ENCODE measurements at regions not wholly inside any gene's neighbourhood (a gene's known extent, or its start where the extent isn't known, plus 50 kb on each side); places are given as distances from the start of the nearest gene placed in this dataset.

DNA sequence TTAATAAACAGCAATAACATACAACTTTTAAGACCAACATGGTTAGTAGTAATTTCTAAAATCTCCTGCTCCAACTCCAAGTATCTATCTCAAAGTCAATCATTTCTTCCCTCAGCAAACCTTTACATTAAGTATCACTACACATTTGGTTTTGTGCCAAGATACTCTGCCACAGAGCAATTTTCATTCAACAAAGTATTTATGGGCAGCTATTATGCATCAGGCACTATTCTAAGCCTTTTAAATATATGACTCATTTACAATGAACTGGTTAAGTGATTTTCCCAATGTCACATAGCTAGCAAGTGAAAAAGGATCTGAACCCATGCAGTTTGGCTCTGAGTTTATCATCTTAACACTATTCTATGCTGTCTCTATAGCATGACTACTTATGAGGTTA lies 264.3 kb downstream of the NOL4 start:
- H3K36me3 ChIP-seq, result no peaks in the 10 kb centered on the region
- intact Hi-C loops (cut with DNase I), result no loop called here
- TF ChIP-seq EP300 (IDR thresholded peaks at IDR 0.05), result no peak
- no peak for TF ChIP-seq POLR2AphosphoS5 (IDR thresholded peaks at IDR 0.05)
- no peak for TF ChIP-seq POLR2A (IDR thresholded peaks at IDR 0.05)
- TF ChIP-seq, protein P1, sequence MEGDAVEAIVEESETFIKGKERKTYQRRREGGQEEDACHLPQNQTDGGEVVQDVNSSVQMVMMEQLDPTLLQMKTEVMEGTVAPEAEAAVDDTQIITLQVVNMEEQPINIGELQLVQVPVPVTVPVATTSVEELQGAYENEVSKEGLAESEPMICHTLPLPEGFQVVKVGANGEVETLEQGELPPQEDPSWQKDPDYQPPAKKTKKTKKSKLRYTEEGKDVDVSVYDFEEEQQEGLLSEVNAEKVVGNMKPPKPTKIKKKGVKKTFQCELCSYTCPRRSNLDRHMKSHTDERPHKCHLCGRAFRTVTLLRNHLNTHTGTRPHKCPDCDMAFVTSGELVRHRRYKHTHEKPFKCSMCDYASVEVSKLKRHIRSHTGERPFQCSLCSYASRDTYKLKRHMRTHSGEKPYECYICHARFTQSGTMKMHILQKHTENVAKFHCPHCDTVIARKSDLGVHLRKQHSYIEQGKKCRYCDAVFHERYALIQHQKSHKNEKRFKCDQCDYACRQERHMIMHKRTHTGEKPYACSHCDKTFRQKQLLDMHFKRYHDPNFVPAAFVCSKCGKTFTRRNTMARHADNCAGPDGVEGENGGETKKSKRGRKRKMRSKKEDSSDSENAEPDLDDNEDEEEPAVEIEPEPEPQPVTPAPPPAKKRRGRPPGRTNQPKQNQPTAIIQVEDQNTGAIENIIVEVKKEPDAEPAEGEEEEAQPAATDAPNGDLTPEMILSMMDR (IDR thresholded peaks at IDR 0.05), result no peak
- no peak overlapping the region for H3K4me3 ChIP-seq
- no peaks in the 10 kb centered on the region for H3K4me1 ChIP-seq
- no peaks in the 10 kb centered on the region for H3K27me3 ChIP-seq
- DNase-seq, result no peak
- no peaks in the 10 kb centered on the region for H3K9me3 ChIP-seq
- H3K27ac ChIP-seq, result no peak overlapping the region

DNA sequence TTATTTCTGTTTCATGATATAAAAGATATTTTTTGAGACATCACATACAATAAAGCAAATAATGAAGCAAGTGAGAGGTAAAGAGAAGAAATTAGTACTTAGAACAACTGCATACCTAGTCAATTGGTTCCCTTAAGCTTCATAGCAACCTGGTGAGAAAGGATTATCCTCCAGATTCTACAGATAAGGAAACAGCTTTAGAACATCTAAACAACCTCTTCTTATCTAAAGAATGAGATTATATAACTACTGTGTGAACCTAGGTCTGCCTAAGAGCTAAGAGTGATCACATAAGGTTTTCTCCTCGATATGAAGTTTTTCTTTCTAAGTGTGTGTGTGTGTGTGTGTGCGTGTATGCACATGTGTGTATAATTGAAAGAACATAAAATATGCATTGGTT lies 265.1 kb downstream of the NOL4 start:
- Histone ChIP-seq H3K4me1 (no peaks in the 10 kb centered on the region), H3K4me3 (no peak overlapping the region), H3K27me3 (no peaks in the 10 kb centered on the region), H3K36me3 (no peaks in the 10 kb centered on the region), H3K27ac (no peak overlapping the region), H3K9me3 (no peaks in the 10 kb centered on the region)
- 68 to 71% methylated on average over 2 of the region's 2 CpGs for WGBS, 2 donors
- intact Hi-C loops (cut with DNase I), result no loop called here
- DNase-seq, result no peak
- TF ChIP-seq POLR2A (IDR thresholded peaks at IDR 0.05) (no peak), POLR2AphosphoS5 (IDR thresholded peaks at IDR 0.05) (no peak), EP300 (IDR thresholded peaks at IDR 0.05) (no peak)
- TF ChIP-seq, protein P1 (IDR thresholded peaks at IDR 0.05), result no peak

DNA sequence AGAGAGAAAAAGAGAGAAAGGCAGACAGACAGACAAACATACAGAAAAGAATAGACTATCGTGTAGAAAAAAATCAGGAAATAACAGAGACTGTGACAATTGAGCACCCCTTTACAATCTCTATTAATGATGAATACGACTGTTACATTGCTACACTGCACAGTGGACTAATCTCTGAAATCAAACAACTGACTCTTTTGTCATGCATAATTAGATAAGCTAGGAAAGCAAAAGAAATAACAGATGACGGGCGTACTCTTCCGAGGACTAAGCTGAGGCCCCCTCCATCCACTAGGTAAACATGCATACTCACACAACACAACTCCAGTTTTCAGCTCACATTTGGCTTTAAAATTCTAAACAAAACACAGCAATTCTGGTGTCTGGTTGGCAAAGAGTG lies 267.0 kb downstream of the NOL4 start:
- Histone ChIP-seq H3K4me3 (no peak overlapping the region), H3K27ac (no peak overlapping the region), H3K9me3 (no peaks in the 10 kb centered on the region), H3K4me1 (no peaks in the 10 kb centered on the region), H3K36me3 (no peaks in the 10 kb centered on the region), H3K27me3 (no peaks in the 10 kb centered on the region)
- WGBS, 2 donors, result 72 to 77% methylated on average over 5 of the region's 5 CpGs
- intact Hi-C loops (cut with DNase I), result no loop called here
- TF ChIP-seq, protein P1 (IDR thresholded peaks at IDR 0.05), result no peak
- TF ChIP-seq POLR2AphosphoS5 (IDR thresholded peaks at IDR 0.05) (no peak), POLR2A (IDR thresholded peaks at IDR 0.05) (no peak), EP300 (IDR thresholded peaks at IDR 0.05) (no peak)
- no peak for DNase-seq

DNA sequence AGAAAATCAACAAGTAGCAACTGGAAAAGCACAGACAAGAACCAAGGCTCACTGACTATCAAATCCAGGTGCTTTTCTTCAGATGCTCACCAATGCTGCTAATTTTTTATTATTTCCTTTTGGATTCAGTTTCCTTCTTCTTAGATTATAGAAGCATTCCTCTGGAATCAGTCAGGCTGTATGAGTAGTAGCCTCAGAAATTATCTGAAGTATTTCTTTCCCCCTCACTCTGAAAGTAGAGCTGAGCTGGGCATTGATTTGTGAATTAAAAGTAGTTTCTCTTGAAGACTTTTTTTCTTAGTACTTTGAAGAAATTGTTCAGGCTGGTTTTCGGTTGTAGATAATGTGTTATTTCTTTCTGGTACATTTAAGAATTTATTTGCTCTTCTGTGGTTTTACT lies 273.7 kb downstream of the NOL4 start:
- WGBS, 2 donors, result 87 to 97% methylated on average over 1 of the region's 1 CpG
- no peak for DNase-seq
- intact Hi-C loops (cut with DNase I), result no loop called here
- Histone ChIP-seq H3K9me3 (no peaks in the 10 kb centered on the region), H3K27ac (no peak overlapping the region), H3K27me3 (no peaks in the 10 kb centered on the region), H3K4me3 (no peak overlapping the region), H3K4me1 (no peaks in the 10 kb centered on the region), H3K36me3 (no peaks in the 10 kb centered on the region)
- TF ChIP-seq POLR2A (IDR thresholded peaks at IDR 0.05), result no peak
- no peak for TF ChIP-seq EP300 (IDR thresholded peaks at IDR 0.05)
- TF ChIP-seq, protein P1 (IDR thresholded peaks at IDR 0.05), result no peak
- TF ChIP-seq POLR2AphosphoS5 (IDR thresholded peaks at IDR 0.05), result no peak

DNA sequence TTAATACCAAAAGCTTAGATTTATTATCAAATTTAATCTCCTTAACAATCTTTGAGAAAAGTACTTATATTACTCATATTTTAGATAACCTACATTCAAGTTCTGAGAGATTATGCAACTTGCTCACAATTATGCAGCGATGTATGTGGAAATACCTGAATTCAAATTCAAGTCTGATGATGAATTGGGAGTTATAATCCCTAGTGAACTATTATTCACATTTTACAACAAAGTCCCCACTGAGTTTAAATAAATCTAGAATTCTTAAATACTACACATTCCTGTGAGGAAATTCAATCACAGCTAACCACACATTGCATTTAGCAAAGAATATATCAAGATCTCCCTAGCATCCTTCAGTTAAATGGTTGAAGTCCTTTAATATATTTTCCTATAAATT lies 278.4 kb downstream of the NOL4 start:
- Histone ChIP-seq H3K9me3 (no peaks in the 10 kb centered on the region), H3K27me3 (no peaks in the 10 kb centered on the region), H3K36me3 (no peaks in the 10 kb centered on the region), H3K4me1 (no peaks in the 10 kb centered on the region), H3K4me3 (no peak overlapping the region), H3K27ac (no peak overlapping the region)
- intact Hi-C loops (cut with DNase I), result no loop called here
- DNase-seq, result no peak
- WGBS, 2 donors, result 93 to 96% methylated on average over 1 of the region's 1 CpG
- TF ChIP-seq POLR2AphosphoS5 (IDR thresholded peaks at IDR 0.05) (no peak), EP300 (IDR thresholded peaks at IDR 0.05) (no peak)
- TF ChIP-seq, protein P1 (IDR thresholded peaks at IDR 0.05), result no peak
